Mesenchymal stem cell (in vitro differentiated cells and primary cell): ENCODE measurements at regions not wholly inside any gene's neighbourhood (a gene's known extent, or its start where the extent isn't known, plus 50 kb on each side); places are given as distances from the start of the nearest gene placed in this dataset.

Source experiments
- DNase-seq: peaks from one replicate; pipeline ENCODE4 v3.0.0-alpha.2; 2013
- H2AFZ ChIP-seq: one replicate; pipeline ENCODE4 v1.6.1; 2013; ENCODE audit warnings: low read depth, mild to moderate bottlenecking, control low read depth, inconsistent platforms, low read length, moderate library complexity
- H2AK5ac ChIP-seq: 2 replicates; pipeline ENCODE4 v1.6.1; 2013; ENCODE audit warnings: low read length, moderate library complexity, mild to moderate bottlenecking, inconsistent platforms; ENCODE audit not compliant: severe bottlenecking
- H2BK120ac ChIP-seq: one replicate; pipeline ENCODE4 v1.6.1; 2013; ENCODE audit warnings: low read depth, mild to moderate bottlenecking, inconsistent platforms, low read length, moderate library complexity
- H2BK12ac ChIP-seq, 2 experiments: one replicate each; pipeline ENCODE4 v1.6.1; 2013; ENCODE audit warnings: inconsistent platforms in 2 of 2, low read length in 2 of 2, mild to moderate bottlenecking in 2 of 2, moderate library complexity in 2 of 2, control low read depth in 1 of 2
- H2BK15ac ChIP-seq: one replicate; pipeline ENCODE4 v1.6.1; 2013; ENCODE audit warnings: mild to moderate bottlenecking, low read depth, inconsistent platforms; ENCODE audit not compliant: poor library complexity, severe bottlenecking
- H2BK5ac ChIP-seq: 2 replicates; pipeline ENCODE4 v1.6.1; 2013; ENCODE audit warnings: low read depth, mild to moderate bottlenecking, low read length, control low read depth, inconsistent platforms; ENCODE audit not compliant: poor library complexity, severe bottlenecking
- H3K14ac ChIP-seq, 2 experiments: one replicate each; pipeline ENCODE4 v1.6.1; 2013; ENCODE audit warnings: inconsistent platforms in 2 of 2, low read length in 2 of 2, control low read depth in 1 of 2, mild to moderate bottlenecking in 1 of 2, moderate library complexity in 1 of 2
- H3K18ac ChIP-seq, 2 experiments: one replicate each; pipeline ENCODE4 v1.6.1; 2013; ENCODE audit warnings: inconsistent platforms in 2 of 2, low read length in 2 of 2, control low read depth in 1 of 2, low read depth in 1 of 2, mild to moderate bottlenecking in 1 of 2
- H3K23ac ChIP-seq, 2 experiments: one replicate each; pipeline ENCODE4 v1.6.1; 2013; ENCODE audit warnings: inconsistent platforms in 2 of 2, low read length in 2 of 2, mild to moderate bottlenecking in 2 of 2, moderate library complexity in 2 of 2, control low read depth in 1 of 2
- H3K27ac ChIP-seq: 2 replicates; pipeline ENCODE4 v1.5.1; 2013; ENCODE audit warnings: mild to moderate bottlenecking, moderate library complexity, low read length, control low read depth, inconsistent platforms; ENCODE audit not compliant: poor library complexity, severe bottlenecking
- H3K27me3 ChIP-seq, 2 experiments: 2 replicates each; pipeline versions ENCODE4 v1.6.1 to v1.7.0; 2013; ENCODE audit warnings: low read length in 2 of 2, mild to moderate bottlenecking in 2 of 2, moderate library complexity in 2 of 2, control low read depth in 1 of 2, inconsistent platforms in 1 of 2; ENCODE audit not compliant: control insufficient read depth in 1 of 2, insufficient read depth in 1 of 2
- H3K36me3 ChIP-seq, 2 experiments: 2 replicates each; pipeline versions ENCODE4 v1.6.1 to v1.7.0; 2013; ENCODE audit warnings: low read length in 2 of 2, control low read depth in 1 of 2, inconsistent platforms in 1 of 2, low read depth in 1 of 2, mild to moderate bottlenecking in 1 of 2; ENCODE audit not compliant: insufficient read depth in 2 of 2, control insufficient read depth in 1 of 2
- H3K4ac ChIP-seq, 2 experiments: one replicate each; pipeline ENCODE4 v1.6.1; 2013; ENCODE audit warnings: inconsistent platforms in 2 of 2, low read length in 2 of 2, mild to moderate bottlenecking in 2 of 2, moderate library complexity in 2 of 2, control low read depth in 1 of 2, low read depth in 1 of 2
- H3K4me1 ChIP-seq: 2 replicates; pipeline ENCODE4 v1.6.1; 2013; ENCODE audit warnings: low read depth, low read length, control low read depth; ENCODE audit not compliant: control insufficient read depth, insufficient read depth
- H3K4me2 ChIP-seq: 2 replicates; pipeline ENCODE4 v1.6.1; 2013; ENCODE audit warnings: low read length, mild to moderate bottlenecking, inconsistent platforms; ENCODE audit not compliant: poor library complexity, severe bottlenecking
- H3K4me3 ChIP-seq, 2 experiments: 2 replicates each; pipeline versions ENCODE4 v1.5.1 to v1.7.0; 2013; ENCODE audit warnings: low read length in 2 of 2, mild to moderate bottlenecking in 2 of 2, control low read depth in 1 of 2, low read depth in 1 of 2; ENCODE audit not compliant: insufficient read depth in 1 of 2
- H3K79me1 ChIP-seq: replicated peaks from 2 replicates; pipeline ENCODE4 v1.6.1; 2013; ENCODE audit warnings: mild to moderate bottlenecking, control low read depth, low read length, inconsistent platforms; ENCODE audit not compliant: poor library complexity, severe bottlenecking
- H3K9ac ChIP-seq: 2 replicates; pipeline ENCODE4 v1.7.0; 2013; ENCODE audit warnings: mild to moderate bottlenecking, low read length, moderate library complexity
- H3K9me3 ChIP-seq: 2 replicates; pipeline ENCODE4 v1.7.0; 2013; ENCODE audit warnings: mild to moderate bottlenecking, low read length; ENCODE audit not compliant: control insufficient read depth
- H4K8ac ChIP-seq: one replicate; pipeline ENCODE4 v1.6.1; 2013; ENCODE audit warnings: inconsistent platforms, mild to moderate bottlenecking, low read length, moderate library complexity
- H4K91ac ChIP-seq: one replicate; pipeline ENCODE4 v1.6.1; 2013; ENCODE audit warnings: mild to moderate bottlenecking, low read length, inconsistent platforms
- WGBS: methylation state at CpG from one replicate; pipeline ENCODE4 v1.1.7; 2013; ENCODE audit warnings: mixed read lengths; 5-methylcytosine and 5-hydroxymethylcytosine counted together

GRCh38 chr1:29398431-29398830 lies 162.1 kb downstream of the PTPRU start:
- Histone ChIP-seq H2BK15ac (no peak overlapping the region), H3K4ac (no peak overlapping the region), H3K9ac (no peak overlapping the region), H2AFZ (no peak overlapping the region), H3K79me1 (no peaks in the 10 kb centered on the region), H3K4me1 (no peaks in the 10 kb centered on the region), H3K36me3 (no peaks in the 10 kb centered on the region), H4K91ac (no peak overlapping the region), H2BK5ac (no peak overlapping the region), H4K8ac (no peak overlapping the region), H2BK12ac (no peak overlapping the region), H3K14ac (no peak overlapping the region), H3K4me2 (no peak overlapping the region), H3K18ac (no peak overlapping the region), H2AK5ac (no peak overlapping the region), H3K4me3 (no peak overlapping the region), H3K27me3 (peaks cover 0 to 5% of the 10 kb centered on the region in 2 experiments), H2BK120ac (no peak overlapping the region), H3K27ac (no peak overlapping the region), H3K23ac (no peak overlapping the region), H3K9me3 (peaks cover 9% of the 10 kb centered on the region)
- WGBS, result 78% methylated on average over 3 of the region's 3 CpGs
- DNase-seq, result no peak

GRCh38 chr1:29397981-29398380 lies 161.7 kb downstream of the PTPRU start:
- Histone ChIP-seq H3K36me3 (no peaks in the 10 kb centered on the region), H3K4me3 (no peak overlapping the region), H2BK15ac (no peak overlapping the region), H2BK120ac (no peak overlapping the region), H3K23ac (no peak overlapping the region), H3K79me1 (no peaks in the 10 kb centered on the region), H3K9me3 (peaks cover 9% of the 10 kb centered on the region), H3K4ac (no peak overlapping the region), H2BK5ac (no peak overlapping the region), H3K4me2 (no peak overlapping the region), H2AK5ac (no peak overlapping the region), H2AFZ (no peak overlapping the region), H2BK12ac (no peak overlapping the region), H3K18ac (no peak overlapping the region), H3K9ac (no peak overlapping the region), H4K8ac (no peak overlapping the region), H3K14ac (no peak overlapping the region), H3K27me3 (peaks cover 0 to 10% of the 10 kb centered on the region in 2 experiments), H3K4me1 (no peaks in the 10 kb centered on the region), H4K91ac (no peak overlapping the region), H3K27ac (no peak overlapping the region)
- WGBS, result 82% methylated on average over 5 of the region's 8 CpGs
- DNase-seq, result no peak

- Histone ChIP-seq H3K4me3 (no peak overlapping the region), H2AFZ (no peak overlapping the region), H3K4me1 (no peaks in the 10 kb centered on the region), H2BK12ac (no peak overlapping the region), H4K91ac (no peak overlapping the region), H3K79me1 (no peaks in the 10 kb centered on the region), H2AK5ac (no peak overlapping the region), H4K8ac (no peak overlapping the region), H3K4me2 (no peak overlapping the region), H3K36me3 (no peaks in the 10 kb centered on the region), H2BK15ac (no peak overlapping the region), H3K9me3 (peaks cover 9% of the 10 kb centered on the region), H3K27me3 (peaks cover 0 to 10% of the 10 kb centered on the region in 2 experiments), H2BK5ac (no peak overlapping the region), H3K4ac (no peak overlapping the region), H3K18ac (no peak overlapping the region), H3K23ac (no peak overlapping the region), H2BK120ac (no peak overlapping the region), H3K9ac (no peak overlapping the region), H3K27ac (no peak overlapping the region), H3K14ac (no peak overlapping the region)
- WGBS, result 68% methylated on average over 1 of the region's 1 CpG
- DNase-seq, result no peak
Observed at GRCh38 chr1:29397256-29397590, 160.9 kb downstream of the PTPRU start.

- no peak overlapping the region for H4K91ac ChIP-seq
- H3K18ac ChIP-seq, result no peak overlapping the region
- no peak overlapping the region for H2AFZ ChIP-seq
- no peak overlapping the region for H3K9ac ChIP-seq
- no peak overlapping the region for H3K14ac ChIP-seq
- 71% methylated on average over 10 of the region's 10 CpGs for WGBS
- H2BK120ac ChIP-seq, result no peak overlapping the region
- H3K4ac ChIP-seq, result no peak overlapping the region
- H3K79me1 ChIP-seq, result no peaks in the 10 kb centered on the region
- no peak overlapping the region for H2BK15ac ChIP-seq
- H3K4me3 ChIP-seq, result no peak overlapping the region
- H3K4me1 ChIP-seq, result no peaks in the 10 kb centered on the region
- H3K4me2 ChIP-seq, result no peak overlapping the region
- H4K8ac ChIP-seq, result no peak overlapping the region
- no peak overlapping the region for H2BK12ac ChIP-seq
- no peak overlapping the region for H2AK5ac ChIP-seq
- H3K9me3 ChIP-seq, result peaks cover 9% of the 10 kb centered on the region
- no peaks in the 10 kb centered on the region for H3K36me3 ChIP-seq
- no peak for DNase-seq
- H3K27ac ChIP-seq, result no peak overlapping the region
- peaks cover 0 to 10% of the 10 kb centered on the region in 2 experiments for H3K27me3 ChIP-seq
- no peak overlapping the region for H3K23ac ChIP-seq
- no peak overlapping the region for H2BK5ac ChIP-seq
Observed at GRCh38 chr1:29396438-29397255, 160.3 kb downstream of the PTPRU start.
